ENCODE measurements at regions not wholly inside any gene's neighbourhood (a gene's known extent, or its start where the extent isn't known, plus 50 kb on each side); places are given as distances from the start of the nearest gene placed in this dataset.
"Not testable (repeated sequence)": the region's sequence is repeated elsewhere in the genome, so short reads cannot be mapped to it uniquely, and the experiment has no call there.

GRCh38 chr11:81207421-81208054 is 1526.1 kb downstream of the FAM181B start:
- TF ChIP-seq CTCF (conservative IDR thresholded peaks at IDR 0.05; ENCODE audit: control insufficient read depth, insufficient read depth, low read depth, low read length) = no peak
- no peak for DNase-seq (ENCODE audit: low read depth)
- no peak overlapping the region for H3K4me3 ChIP-seq (ENCODE audit: control insufficient read depth, low read depth, low read length)

- TF ChIP-seq CTCF (conservative IDR thresholded peaks at IDR 0.05; ENCODE audit: control insufficient read depth, insufficient read depth, low read depth, low read length) = no peak
- H3K4me3 ChIP-seq (ENCODE audit: control insufficient read depth, low read depth, low read length) = no peak overlapping the region
- DNase-seq (ENCODE audit: low read depth) = peak; percentile 21
Measured at GRCh38 chr11:81203876-81204275, 1529.8 kb downstream of the FAM181B start.

GRCh38 chr11:81197396-81197795 is 1536.3 kb downstream of the FAM181B start:
- no peak overlapping the region for H3K4me3 ChIP-seq (ENCODE audit: control insufficient read depth, low read depth, low read length)
- DNase-seq (ENCODE audit: low read depth) = no peak
- no peak for TF ChIP-seq CTCF (conservative IDR thresholded peaks at IDR 0.05; ENCODE audit: control insufficient read depth, insufficient read depth, low read depth, low read length)

GRCh38 chr11:81192516-81192915 is 1541.1 kb downstream of the FAM181B start:
- DNase-seq (ENCODE audit: low read depth) = no peak
- no peak for TF ChIP-seq CTCF (conservative IDR thresholded peaks at IDR 0.05; ENCODE audit: control insufficient read depth, insufficient read depth, low read depth, low read length)
- H3K4me3 ChIP-seq (ENCODE audit: control insufficient read depth, low read depth, low read length) = no peak overlapping the region

- no peak overlapping the region for H3K4me3 ChIP-seq (ENCODE audit: control insufficient read depth, low read depth, low read length)
- TF ChIP-seq CTCF (conservative IDR thresholded peaks at IDR 0.05; ENCODE audit: control insufficient read depth, insufficient read depth, low read depth, low read length) = no peak
- no peak for DNase-seq (ENCODE audit: low read depth)
Measured at GRCh38 chr11:81190546-81190945, 1543.1 kb downstream of the FAM181B start.

GRCh38 chr11:81187033-81187432 is 1546.6 kb downstream of the FAM181B start:
- DNase-seq (ENCODE audit: low read depth) = not testable (repeated sequence)

GRCh38 chr11:81174646-81175330 is 1558.9 kb downstream of the FAM181B start:
- DNase-seq (ENCODE audit: low read depth) = no peak
- no peak overlapping the region for H3K4me3 ChIP-seq (ENCODE audit: control insufficient read depth, low read depth, low read length)
- TF ChIP-seq CTCF (conservative IDR thresholded peaks at IDR 0.05; ENCODE audit: control insufficient read depth, insufficient read depth, low read depth, low read length) = no peak

More at GRCh38 chr11:81187033-81187432, 1546.6 kb downstream of the FAM181B start:
- not testable (repeated sequence) for H3K4me3 ChIP-seq (ENCODE audit: control insufficient read depth, low read depth, low read length)

Data from fibroblast of mammary gland (primary cell).